Astrocyte of the cerebellum (primary cell): ENCODE measurements at regions not wholly inside any gene's neighbourhood (a gene's known extent, or its start where the extent isn't known, plus 50 kb on each side); places are given as distances from the start of the nearest gene placed in this dataset.
"Not testable (repeated sequence)": the region's sequence is repeated elsewhere in the genome, so short reads cannot be mapped to it uniquely, and the experiment has no call there.

Experiments
- DNase-seq: peaks from one replicate; pipeline ENCODE4 v3.0.0-alpha.2; 2011; ENCODE audit warnings: low read depth
- H3K4me3 ChIP-seq: 2 replicates; pipeline ENCODE4 v1.5.1; 2011; ENCODE audit warnings: mild to moderate bottlenecking, low read depth, low read length, moderate library complexity
- in situ Hi-C: cut with HindIII; loops from 2 replicates; pipeline ENCODE4 v1.10.0; 2017; ENCODE audit warnings: low sequenced_read_pairs
- TF ChIP-seq, protein P1 (sequence below): IDR thresholded peaks from 2 replicates; pipeline ENCODE4 v1.5.1; 2012; ENCODE audit warnings: low read length, low read depth, moderate library complexity, mild to moderate bottlenecking; ENCODE audit errors: missing control alignments

DNA sequence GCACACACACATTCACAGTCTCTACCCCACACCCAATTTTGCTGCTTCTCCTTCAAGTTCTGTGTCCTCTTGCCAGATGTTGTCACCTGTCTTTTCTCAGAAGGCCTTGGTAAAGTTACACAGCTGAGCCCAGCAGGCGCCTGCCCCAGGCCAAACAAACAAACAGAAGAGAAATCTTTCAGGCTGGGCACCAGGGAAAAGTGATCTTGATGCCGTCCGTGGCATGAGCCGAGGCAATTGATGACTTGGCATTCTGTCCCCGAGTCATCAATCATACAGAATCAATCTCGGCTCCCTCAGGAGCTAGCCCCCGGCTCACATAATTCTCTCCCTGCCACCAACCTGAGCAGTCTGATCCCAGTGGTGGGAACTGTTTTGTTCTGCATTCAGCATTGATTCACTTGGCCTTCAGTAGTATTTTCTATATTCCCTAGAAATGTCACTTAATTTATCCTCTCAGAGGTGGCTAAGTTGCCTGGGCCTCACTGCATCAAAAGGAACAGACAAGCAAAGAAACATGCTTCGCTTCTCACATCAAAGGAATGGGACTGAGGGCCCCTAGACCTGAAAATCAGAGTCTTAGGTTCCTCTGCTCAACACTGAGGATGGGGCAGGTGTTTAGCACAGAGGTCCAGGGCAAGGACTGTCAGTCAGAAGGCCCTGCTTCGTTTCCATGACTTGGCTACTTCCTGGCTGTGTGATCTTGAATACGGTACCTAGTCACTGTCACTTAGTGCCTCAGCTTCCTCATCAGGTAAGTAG lies 278.8 kb upstream of the CELF4 start:
- no peak overlapping the region for H3K4me3 ChIP-seq
- in situ Hi-C loops, result no loop called here
- DNase-seq, result no peak
- TF ChIP-seq, protein P1, sequence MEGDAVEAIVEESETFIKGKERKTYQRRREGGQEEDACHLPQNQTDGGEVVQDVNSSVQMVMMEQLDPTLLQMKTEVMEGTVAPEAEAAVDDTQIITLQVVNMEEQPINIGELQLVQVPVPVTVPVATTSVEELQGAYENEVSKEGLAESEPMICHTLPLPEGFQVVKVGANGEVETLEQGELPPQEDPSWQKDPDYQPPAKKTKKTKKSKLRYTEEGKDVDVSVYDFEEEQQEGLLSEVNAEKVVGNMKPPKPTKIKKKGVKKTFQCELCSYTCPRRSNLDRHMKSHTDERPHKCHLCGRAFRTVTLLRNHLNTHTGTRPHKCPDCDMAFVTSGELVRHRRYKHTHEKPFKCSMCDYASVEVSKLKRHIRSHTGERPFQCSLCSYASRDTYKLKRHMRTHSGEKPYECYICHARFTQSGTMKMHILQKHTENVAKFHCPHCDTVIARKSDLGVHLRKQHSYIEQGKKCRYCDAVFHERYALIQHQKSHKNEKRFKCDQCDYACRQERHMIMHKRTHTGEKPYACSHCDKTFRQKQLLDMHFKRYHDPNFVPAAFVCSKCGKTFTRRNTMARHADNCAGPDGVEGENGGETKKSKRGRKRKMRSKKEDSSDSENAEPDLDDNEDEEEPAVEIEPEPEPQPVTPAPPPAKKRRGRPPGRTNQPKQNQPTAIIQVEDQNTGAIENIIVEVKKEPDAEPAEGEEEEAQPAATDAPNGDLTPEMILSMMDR, result no peak

DNA sequence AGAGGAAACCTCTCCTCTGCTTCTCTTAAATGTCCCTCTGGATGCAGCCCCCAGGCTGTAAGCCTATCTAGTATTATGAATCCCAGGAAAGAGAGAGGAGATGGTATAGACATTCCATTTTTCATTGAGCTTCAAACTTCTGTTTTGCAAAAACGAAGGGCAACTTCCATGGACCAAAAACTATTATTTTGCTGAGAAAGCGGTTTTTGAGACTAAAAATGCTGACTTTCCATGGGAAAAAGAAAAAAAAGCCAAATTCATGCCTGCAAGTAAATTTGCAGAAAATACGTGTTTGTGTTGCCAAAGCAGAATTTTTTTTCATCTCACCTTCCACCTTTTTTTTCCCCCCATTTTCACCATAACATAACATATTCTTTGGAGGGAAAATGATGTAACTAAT lies 272.5 kb upstream of the CELF4 start:
- in situ Hi-C loops, result no loop called here
- no peak overlapping the region for H3K4me3 ChIP-seq
- DNase-seq, result no peak
- TF ChIP-seq, protein P1, result no peak

DNA sequence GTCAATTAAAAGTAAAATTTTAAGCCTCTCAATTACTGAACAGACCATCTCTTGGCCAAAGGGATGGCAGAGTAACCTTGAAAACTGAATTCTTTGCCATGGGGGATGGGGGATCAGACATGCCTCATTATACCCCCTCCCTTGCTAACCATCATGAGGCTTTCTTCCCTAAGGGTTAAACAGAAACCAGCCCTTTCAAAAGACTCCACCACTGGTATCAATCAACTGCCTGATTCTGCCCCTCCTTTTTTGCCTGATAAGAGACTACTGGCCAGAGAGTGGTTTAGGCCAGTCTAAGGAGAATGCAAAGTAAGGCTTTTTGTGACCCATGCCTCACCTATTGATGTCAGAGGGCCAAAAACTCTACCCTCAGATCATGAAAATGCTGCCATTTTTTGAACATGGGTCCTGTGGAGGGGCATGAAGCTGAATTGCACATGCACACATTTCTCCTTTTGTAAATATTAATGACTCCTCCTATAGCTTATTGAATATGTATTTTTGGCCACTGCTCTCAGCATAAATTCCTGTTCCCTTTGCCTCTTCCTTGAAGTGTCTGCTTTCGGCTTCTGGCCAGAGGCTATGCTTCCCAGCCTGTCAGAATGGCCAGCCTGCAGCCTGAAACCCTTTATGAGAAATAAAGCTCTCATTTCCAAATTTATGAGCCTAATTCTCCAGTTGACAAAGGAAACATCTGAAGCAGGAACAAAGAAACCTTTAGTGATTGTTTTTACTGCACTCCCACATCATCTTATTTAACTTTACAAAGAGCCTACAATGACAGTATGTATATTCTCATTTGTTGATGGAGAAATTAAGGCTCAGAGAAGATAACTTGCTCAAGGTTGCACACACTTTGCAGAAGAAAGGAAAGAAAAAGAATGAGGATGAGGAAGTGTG lies 270.7 kb upstream of the CELF4 start:
- in situ Hi-C loops, result no loop called here
- TF ChIP-seq, protein P1, result no peak
- no peak for DNase-seq
- no peak overlapping the region for H3K4me3 ChIP-seq

DNA sequence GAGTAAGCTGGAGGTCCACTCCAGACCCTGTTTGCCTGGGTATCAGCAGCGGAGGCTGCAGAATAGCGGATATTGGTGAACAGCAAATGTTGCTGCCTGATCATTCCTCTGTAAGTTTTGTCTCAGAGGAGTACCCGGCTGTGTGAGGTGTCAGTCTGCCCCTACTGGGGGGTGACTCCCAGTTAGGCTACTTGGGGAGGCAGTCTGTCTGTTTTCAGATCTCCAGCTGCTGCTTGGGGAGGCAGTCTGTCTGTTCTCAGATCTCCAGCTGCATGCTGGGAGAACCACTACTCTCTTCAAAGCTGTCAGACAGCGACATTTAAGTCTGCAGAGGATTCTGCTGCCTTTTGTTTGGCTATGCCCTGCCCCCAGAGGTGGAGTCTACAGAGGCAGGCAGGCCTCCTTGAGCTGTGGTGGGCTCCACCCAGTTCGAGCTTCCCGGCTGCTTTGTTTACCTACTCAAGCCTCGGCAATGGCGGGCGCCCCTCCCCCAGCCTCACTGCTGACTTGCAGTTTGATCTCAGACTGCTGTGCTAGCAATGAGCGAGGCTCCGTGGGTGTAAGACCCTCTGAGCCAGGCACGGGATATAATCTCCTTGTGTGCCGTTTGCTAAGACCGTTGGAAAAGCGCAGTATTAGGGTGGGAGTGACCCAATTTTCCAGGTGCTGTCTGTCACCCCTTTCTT lies 266.6 kb upstream of the CELF4 start:
- H3K4me3 ChIP-seq, DNase-seq, in situ Hi-C loops: not testable (repeated sequence)

DNA sequence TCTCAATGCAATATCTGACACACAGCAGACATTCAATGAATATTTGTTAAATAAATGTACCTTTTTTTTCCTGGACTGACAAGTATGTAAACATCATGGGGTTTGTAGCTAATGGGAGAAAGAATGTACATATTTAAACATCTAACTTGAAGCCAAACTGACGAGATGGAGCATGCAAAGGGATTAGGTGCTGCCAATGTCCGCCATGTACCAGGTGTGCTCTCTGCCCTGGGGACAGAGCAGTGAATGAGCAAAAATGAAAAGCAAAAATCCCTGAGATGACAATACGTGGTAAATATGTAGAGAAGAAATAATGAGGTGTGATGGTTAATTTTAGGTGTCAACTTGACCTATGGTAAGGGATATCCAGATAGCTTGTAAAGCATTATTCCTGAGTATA lies 247.4 kb upstream of the CELF4 start:
- TF ChIP-seq, protein P1, result no peak
- no peak for DNase-seq
- H3K4me3 ChIP-seq, result no peak overlapping the region
- in situ Hi-C loops, result no loop called here

DNA sequence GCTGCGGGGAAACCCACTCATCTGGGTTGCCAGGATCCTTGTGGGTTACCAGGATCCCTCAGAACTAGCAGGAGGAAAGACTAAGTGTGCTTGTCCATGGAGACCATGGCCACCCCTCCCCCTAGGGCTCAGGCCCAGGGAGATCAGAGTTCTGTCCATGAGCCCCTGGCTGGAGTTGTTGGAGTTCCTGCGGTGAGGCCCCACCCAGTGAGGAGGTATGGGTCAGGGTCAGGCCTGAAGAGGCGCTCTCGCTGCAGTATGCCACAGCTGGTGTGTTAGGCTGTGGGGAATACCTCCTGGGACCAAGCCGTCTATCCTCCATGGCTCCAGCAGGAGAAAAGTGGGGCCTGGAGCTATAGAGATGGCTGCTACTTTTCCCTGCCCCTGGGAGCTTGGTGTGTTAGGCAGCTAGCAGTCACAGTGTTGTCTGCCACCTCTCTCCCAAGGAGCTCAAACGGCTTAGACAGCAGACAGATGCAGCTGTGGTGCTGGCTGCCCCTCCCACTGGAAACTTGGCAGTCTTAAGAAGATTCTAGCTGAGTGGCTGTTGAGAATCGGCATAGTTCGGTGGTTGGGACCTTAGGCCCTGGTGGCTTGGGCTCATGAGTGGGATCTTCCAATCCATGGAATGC lies 240.3 kb upstream of the CELF4 start:
- in situ Hi-C loops, result no loop called here
- TF ChIP-seq, protein P1, result no peak
- no peak overlapping the region for H3K4me3 ChIP-seq
- DNase-seq, result no peak
